PC-3 (cell line): ENCODE measurements at regions not wholly inside any gene's neighbourhood (a gene's known extent, or its start where the extent isn't known, plus 50 kb on each side); places are given as distances from the start of the nearest gene placed in this dataset.
"Not testable (repeated sequence)": the region's sequence is repeated elsewhere in the genome, so short reads cannot be mapped to it uniquely, and the experiment has no call there.

Source experiments
- EZH2phosphoT487 ChIP-seq: fragments of 300-600 bp; sonication (generic); IDR thresholded peaks from 2 replicates; pipeline ENCODE4 v1.6.1; 2018; ENCODE audit warnings: mild to moderate bottlenecking, antibody characterized with exemption, low read length, borderline replicate concordance
- TF ChIP-seq, protein P1 (sequence below): fragments of 300-600 bp; sonication (generic); conservative IDR thresholded peaks from 2 replicates; pipeline ENCODE4 v1.5.1; 2017; ENCODE audit warnings: antibody characterized with exemption, low read depth, mild to moderate bottlenecking, low read length

GRCh38 chr21:6097736-6098135 is 4423.6 kb upstream of the TPTE start:
- TF ChIP-seq, protein P1, sequence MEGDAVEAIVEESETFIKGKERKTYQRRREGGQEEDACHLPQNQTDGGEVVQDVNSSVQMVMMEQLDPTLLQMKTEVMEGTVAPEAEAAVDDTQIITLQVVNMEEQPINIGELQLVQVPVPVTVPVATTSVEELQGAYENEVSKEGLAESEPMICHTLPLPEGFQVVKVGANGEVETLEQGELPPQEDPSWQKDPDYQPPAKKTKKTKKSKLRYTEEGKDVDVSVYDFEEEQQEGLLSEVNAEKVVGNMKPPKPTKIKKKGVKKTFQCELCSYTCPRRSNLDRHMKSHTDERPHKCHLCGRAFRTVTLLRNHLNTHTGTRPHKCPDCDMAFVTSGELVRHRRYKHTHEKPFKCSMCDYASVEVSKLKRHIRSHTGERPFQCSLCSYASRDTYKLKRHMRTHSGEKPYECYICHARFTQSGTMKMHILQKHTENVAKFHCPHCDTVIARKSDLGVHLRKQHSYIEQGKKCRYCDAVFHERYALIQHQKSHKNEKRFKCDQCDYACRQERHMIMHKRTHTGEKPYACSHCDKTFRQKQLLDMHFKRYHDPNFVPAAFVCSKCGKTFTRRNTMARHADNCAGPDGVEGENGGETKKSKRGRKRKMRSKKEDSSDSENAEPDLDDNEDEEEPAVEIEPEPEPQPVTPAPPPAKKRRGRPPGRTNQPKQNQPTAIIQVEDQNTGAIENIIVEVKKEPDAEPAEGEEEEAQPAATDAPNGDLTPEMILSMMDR = not testable (repeated sequence)
- TF ChIP-seq EZH2phosphoT487 = not testable (repeated sequence)
